DMS 273 (cell line): ENCODE measurements at regions not wholly inside any gene's neighbourhood (a gene's known extent, or its start where the extent isn't known, plus 50 kb on each side); places are given as distances from the start of the nearest gene placed in this dataset.
A peak's percentile ranks its signal among the peaks of the same experiment; 100 is the strongest.

Experiments
- DNase-seq: peaks from one replicate; lab custom pipeline; 2025; ENCODE audit not compliant: unreplicated experiment; lab: John Stamatoyannopoulos, UW

DNA sequence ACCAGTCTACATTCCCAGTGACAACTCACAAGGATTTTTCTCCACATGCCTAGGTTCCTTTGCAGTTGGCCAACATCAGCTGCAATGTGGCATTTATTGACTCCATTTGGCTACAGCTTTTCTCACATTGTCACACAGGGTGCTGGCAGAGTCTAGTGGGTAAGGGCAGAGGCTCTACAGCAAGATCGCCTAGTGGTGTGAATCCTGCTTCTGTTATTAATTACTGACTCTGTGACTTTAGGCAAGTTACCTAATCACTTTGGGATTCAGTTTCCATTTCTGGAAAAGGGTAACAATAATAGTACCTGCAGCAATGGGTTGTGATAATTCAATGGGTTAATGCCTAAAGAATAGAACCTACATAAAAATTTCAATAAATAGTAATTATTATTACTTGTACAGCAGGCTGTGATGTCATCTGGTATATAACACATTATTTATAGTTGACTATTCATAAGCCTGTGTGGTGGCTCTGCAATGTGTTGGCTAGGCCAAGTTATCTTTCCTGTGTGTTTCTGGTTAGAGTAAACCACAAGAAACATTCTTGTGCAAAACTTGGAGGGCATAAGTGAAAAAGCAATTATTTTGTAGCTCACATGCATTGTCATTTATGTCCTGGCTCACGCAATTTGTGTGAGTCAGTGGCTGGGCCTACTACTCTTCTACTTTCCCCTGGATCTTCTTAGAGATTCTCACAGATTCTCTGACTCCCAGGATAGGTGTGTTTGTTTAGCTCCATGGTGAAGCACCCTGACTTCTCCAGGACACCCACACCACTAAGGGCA lies 59.5 kb downstream of the PTGS2 start:
- no peak for DNase-seq

GRCh38 chr1:186618401-186619170 lies 61.6 kb downstream of the PTGS2 start:
- peak; percentile 2 for DNase-seq

- no peak for DNase-seq
Observed at GRCh38 chr1:186617926-186618325, 62.3 kb downstream of the PTGS2 start.

GRCh38 chr1:186616511-186616910 lies 63.7 kb downstream of the PTGS2 start:
- DNase-seq = no peak

DNA sequence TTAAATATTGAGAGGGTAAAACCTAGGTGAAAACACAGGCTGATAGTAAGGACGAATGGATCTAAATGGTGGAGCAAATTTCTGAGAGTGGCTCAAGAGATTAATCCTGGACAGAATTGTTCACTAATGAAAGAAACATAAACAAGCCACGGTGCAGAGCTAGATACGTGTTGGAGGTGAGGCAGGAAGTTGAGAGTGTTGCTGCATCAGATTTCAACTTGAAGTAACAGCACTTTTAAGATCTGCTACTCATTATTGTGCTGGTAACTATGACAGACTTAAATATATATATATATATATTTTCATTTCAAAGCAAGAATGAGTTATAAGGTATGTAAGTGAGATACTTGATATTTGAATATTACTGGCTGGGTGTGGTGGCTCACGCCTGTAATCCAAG lies 64.9 kb downstream of the PTGS2 start:
- DNase-seq = no peak

DNA sequence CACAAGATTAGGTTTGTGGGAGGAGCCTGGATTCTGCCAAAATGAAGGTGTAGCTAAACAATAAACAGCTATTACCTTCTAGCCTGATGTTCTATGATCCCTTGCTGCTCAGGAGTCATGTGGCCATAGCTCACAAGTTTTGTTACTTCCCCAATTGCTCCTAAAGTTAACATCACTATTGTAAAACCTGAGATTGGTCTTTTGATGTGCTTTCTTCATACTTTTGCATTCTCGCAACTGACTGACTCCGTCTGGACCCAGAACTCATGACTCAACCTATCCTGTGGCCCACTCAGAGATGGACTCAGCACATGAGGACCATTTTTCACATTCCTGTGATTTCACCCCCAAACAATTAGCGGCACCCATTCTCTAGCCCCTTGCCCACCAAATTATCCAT lies 69.1 kb downstream of the PTGS2 start:
- no peak for DNase-seq

- no peak for DNase-seq
Observed at GRCh38 chr1:186609183-186609582, 71.0 kb downstream of the PTGS2 start.

DNA sequence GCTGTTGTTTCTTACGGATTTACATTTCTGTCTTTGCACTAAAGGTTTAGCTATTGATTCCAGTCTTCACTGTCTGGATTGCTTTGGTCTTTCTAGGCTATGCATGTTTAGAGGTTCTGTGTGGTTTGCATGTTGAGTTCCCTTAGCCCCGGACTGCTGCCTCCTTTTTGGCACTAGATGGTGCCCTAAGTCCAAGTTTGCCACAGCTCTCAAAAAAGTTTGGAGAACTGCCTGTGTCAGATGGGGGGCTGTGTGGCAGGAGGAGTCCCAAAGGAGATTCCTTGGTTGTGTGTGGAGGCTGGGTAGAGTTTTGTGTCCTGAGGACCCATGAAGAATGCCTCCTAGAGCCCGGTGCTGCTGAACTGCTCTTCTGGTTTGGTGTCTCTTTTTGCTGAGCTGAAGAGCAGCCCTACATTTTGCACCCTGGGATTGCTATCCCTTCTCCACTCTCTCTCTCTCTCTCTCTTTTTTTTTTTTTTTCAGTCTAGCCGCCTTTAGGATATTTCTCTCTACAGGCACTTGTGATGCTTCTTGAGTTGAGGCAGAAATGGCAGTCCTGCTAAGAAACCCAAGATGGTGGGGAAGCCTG lies 74.4 kb downstream of the PTGS2 start:
- peak; percentile 53 for DNase-seq

- no peak for DNase-seq
Observed at GRCh38 chr1:186595969-186596368, 84.3 kb downstream of the PTGS2 start.

DNA sequence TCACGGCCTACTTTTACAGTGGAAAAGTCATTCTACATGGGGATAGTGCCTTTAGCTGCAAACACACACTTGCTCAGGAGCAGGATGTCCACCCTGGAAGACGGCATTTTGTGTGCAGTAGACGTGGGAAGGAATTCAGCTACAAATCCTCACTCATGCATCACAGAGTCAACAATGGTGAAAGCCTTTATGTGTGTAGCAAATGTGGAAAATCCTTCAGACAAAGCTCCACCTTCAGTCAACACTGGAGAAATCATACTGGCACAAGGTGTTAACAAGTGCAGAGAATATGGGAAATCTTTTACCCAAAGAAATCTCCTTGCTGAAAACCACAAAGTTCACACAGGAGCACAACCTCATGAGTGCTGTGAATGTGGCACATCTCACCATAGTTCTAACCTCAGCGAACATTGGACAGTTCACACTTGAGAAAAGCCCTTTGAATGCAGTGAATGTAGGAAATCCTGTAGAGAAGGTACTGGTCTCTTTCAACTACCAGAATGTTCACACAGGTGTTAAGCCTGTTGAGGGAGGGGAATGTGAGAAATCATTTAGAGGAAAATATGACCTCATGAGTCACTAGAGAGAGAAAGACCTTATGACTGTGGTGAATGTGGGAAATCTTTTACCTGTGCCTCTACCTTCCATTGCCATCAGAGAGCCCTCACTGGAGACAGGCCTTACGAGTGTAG lies 101.8 kb downstream of the PTGS2 start:
- no peak for DNase-seq

GRCh38 chr1:186577633-186578032 lies 102.6 kb downstream of the PTGS2 start:
- DNase-seq = no peak

DNA sequence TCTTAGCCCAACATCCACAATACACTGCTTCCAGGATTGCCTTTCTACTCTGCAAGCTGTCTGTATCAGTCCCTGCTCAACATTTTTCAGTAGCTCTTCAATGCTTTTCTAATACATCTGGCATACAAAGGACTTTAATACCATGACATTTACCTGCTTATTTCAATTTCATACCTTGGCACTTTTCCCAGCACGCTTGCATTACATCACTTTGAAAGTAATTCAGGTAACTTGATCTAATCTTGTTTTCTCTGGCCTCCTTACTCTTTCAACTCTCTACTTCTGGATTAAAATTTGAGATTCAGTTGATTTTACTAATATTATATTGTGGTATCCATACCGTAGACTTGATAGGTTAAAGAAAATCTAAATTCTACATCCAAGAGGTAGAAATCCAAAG lies 103.0 kb downstream of the PTGS2 start:
- no peak for DNase-seq

GRCh38 chr1:186575348-186575747 lies 104.9 kb downstream of the PTGS2 start:
- no peak for DNase-seq

DNA sequence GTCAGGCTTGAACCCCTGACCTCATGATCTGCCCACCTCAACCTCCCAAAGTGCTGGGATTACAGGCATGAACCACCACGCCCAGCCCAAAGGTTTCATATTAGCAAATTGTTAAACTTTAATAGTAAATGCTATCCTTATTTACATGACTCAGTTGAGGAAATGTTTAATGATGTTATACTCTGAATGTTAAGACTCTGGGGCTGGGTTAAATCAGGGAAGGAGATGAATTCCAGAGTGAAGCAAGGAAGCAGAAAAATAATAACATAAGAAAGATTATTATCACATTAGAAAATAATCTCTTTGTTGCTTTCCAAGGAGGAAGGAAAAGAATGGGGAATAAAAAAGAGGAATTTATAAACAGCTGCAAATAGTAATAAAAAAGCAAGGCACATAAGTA lies 105.3 kb downstream of the PTGS2 start:
- no peak for DNase-seq

GRCh38 chr1:186572509-186572908 lies 107.7 kb downstream of the PTGS2 start:
- no peak for DNase-seq

GRCh38 chr1:186571771-186572170 lies 108.5 kb downstream of the PTGS2 start:
- no peak for DNase-seq

DNA sequence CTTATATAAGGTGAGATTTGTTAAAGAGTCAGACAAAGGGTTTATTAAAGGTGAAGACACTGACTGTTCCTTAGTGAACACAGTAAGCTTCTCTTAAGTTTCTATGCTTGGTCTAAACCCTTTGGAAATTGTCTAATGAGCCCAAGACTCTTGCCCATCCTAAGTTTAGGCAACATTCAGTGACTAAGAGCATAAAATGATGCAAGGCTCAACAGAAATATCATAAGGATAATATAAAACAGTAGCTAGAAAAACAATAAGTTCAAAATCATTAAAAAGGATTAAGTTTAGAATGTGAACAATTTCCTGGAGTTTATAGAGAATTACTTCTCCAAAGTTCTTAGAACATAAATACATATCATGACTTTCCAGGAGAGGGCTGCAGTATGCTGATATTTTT lies 108.9 kb upstream of the PDC start:
- no peak for DNase-seq

DNA sequence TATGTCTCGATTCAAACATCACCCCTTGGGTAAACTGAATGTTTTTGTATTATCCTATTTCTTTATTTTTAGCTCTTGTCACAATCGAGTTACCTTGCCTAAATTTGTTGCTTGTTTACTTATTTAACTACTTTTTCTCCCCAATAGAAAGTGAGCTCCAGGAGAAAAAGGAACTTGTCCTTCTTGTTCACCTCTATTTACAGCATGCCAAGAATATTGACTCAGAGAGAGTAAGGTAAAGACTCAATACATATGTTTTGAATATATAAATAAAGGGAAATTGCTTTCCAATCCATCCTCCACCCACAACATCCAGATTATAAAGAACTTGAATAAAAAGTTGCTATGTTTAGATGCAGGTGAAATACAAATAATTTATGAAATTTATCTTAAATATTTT lies 107.3 kb upstream of the PDC start:
- DNase-seq = no peak

DNA sequence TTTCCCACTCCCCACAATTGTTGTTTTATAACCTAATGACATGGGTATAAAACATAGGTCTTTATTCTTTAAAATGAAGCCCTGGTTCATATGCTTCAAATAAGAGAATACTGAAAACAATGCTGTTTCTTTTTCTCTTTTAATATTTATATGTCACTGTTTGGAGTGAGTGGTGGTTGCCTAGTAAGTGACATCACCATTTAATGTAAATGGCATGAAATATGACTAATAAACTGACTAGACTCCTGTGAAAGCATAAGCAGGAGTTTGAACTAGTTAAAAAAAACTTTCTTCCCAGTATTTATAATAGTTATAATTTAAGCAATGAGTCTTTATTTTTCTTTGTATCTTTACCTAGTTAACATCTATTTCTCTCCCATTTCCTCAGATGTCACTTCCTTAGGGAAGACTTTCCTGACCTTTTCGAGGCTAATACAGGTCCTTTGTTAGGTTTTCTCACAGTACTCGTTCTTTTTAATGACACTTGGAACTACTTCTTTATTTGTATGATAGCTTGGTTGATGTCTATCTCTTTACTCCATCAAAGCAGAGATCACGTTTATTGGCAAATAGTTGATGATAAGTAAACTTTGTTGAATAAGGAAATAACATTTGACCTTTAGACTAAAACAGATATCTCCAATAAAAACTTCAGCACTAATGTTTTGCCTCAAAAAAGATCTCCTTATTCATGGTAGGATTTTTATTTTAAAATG lies 105.4 kb upstream of the PDC start:
- DNase-seq = no peak

DNA sequence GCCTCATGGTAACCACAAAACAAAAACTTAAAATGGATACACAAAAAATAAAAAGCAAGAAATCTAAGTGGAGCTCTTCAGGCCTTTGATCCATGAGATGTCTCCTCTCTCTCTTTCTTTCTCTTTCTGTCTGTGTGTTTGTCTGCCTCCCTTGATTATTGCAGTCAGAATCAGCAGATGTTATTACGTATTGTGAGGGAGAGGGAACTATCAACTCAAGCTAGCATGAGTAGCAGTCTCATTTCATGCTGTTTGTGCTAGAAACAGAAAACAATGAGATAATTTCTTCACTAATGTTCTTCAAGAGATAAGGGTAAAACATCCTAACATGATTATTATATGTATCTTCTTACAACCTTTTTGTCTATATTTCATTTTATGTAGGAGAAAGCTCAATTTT lies 103.7 kb upstream of the PDC start:
- no peak for DNase-seq

DNA sequence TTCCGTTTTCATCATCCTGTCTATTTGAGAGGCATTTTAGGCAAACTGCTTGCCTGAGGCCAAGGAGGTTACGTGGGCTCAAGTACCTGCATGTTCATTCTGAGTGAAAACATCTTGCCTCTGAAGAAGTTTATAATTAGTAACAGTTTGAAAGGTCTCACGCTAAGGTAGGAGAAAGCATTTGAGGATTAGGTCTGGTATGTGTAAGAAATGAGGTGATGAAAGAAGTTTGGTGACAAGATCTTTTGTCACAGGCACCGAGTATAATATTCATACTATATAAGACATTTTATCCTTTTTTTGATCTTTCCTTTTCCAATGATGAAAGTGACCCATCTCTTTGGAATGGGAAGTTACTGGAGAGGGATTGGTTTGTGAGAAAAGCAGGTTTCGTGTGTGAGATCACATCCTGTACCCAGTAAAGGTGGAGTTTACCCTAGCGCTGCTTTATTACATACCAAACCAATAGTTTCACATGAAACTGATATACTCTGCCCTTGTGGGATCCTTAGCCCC lies 98.7 kb upstream of the PDC start:
- DNase-seq = no peak
